H9 (cell line): ENCODE measurements at regions not wholly inside any gene's neighbourhood (a gene's known extent, or its start where the extent isn't known, plus 50 kb on each side); places are given as distances from the start of the nearest gene placed in this dataset.

ENCODE experiments used
- DNase-seq: peaks from one replicate; pipeline ENCODE4 v3.0.0-alpha.2; 2017
- H2AFZ ChIP-seq: one replicate; pipeline ENCODE4 v1.6.1; 2013; ENCODE audit warnings: mild to moderate bottlenecking, low read length, control low read depth, moderate library complexity
- H2AK5ac ChIP-seq: 2 replicates; pipeline ENCODE4 v1.6.1; 2013; ENCODE audit warnings: low read length, control low read depth, mixed read lengths; ENCODE audit not compliant: insufficient read length
- H2BK120ac ChIP-seq: one replicate; pipeline ENCODE4 v1.6.1; 2013; ENCODE audit warnings: low read depth, mild to moderate bottlenecking, low read length, control low read depth, inconsistent platforms; ENCODE audit not compliant: poor library complexity, severe bottlenecking
- H2BK12ac ChIP-seq: 2 replicates; pipeline ENCODE4 v1.6.1; 2013; ENCODE audit warnings: low read length, control low read depth, mixed read lengths, low read depth; ENCODE audit not compliant: insufficient read length
- H2BK15ac ChIP-seq: 2 replicates; pipeline ENCODE4 v1.6.1; 2013; ENCODE audit warnings: low read depth, low read length, control low read depth
- H2BK20ac ChIP-seq: one replicate; pipeline ENCODE4 v1.6.1; 2013; ENCODE audit warnings: low read depth, mild to moderate bottlenecking, low read length, control low read depth, inconsistent platforms; ENCODE audit not compliant: poor library complexity, severe bottlenecking
- H2BK5ac ChIP-seq: 2 replicates; pipeline ENCODE4 v1.6.1; 2013; ENCODE audit warnings: low read length, control low read depth, mixed read lengths; ENCODE audit not compliant: insufficient read length
- H3K14ac ChIP-seq: 2 replicates; pipeline ENCODE4 v1.6.1; 2013; ENCODE audit warnings: low read length, control low read depth; ENCODE audit not compliant: insufficient read depth
- H3K18ac ChIP-seq: 2 replicates; pipeline ENCODE4 v1.6.1; 2013; ENCODE audit warnings: low read depth, mild to moderate bottlenecking, mixed read lengths, low read length, control low read depth; ENCODE audit not compliant: insufficient read length
- H3K23ac ChIP-seq: 2 replicates; pipeline ENCODE4 v1.6.1; 2013; ENCODE audit warnings: low read length, control low read depth, mixed read lengths, low read depth; ENCODE audit not compliant: insufficient read length
- H3K23me2 ChIP-seq: 2 replicates; pipeline ENCODE4 v1.6.1; 2013; ENCODE audit warnings: low read depth, mild to moderate bottlenecking, mixed read lengths, low read length, control low read depth; ENCODE audit not compliant: insufficient read length, poor library complexity, severe bottlenecking
- H3K27ac ChIP-seq: 2 replicates; pipeline ENCODE4 v1.5.1; 2013; ENCODE audit warnings: low read length, control low read depth, mixed read lengths, low read depth; ENCODE audit not compliant: insufficient read length
- H3K27me3 ChIP-seq: 2 replicates; pipeline ENCODE4 v1.6.1; 2013; ENCODE audit warnings: low read length, control low read depth, inconsistent platforms; ENCODE audit not compliant: insufficient read depth
- H3K4ac ChIP-seq: 2 replicates; pipeline ENCODE4 v1.6.1; 2013; ENCODE audit warnings: low read depth, mild to moderate bottlenecking, control low read depth, inconsistent platforms, low read length, moderate library complexity
- H3K4me1 ChIP-seq: 2 replicates; pipeline ENCODE4 v1.6.1; 2013; ENCODE audit warnings: low read length, control low read depth, inconsistent platforms; ENCODE audit not compliant: insufficient read depth
- H3K4me2 ChIP-seq: 2 replicates; pipeline ENCODE4 v1.6.1; 2013; ENCODE audit warnings: low read length, control low read depth, mixed read lengths; ENCODE audit not compliant: insufficient read length, insufficient read depth
- H3K56ac ChIP-seq: 2 replicates; pipeline ENCODE4 v1.6.1; 2013; ENCODE audit warnings: low read depth, mild to moderate bottlenecking, mixed read lengths, low read length, control low read depth; ENCODE audit not compliant: insufficient read length
- H3K79me1 ChIP-seq: 2 replicates; pipeline ENCODE4 v1.6.1; 2013; ENCODE audit warnings: low read depth, mild to moderate bottlenecking, moderate library complexity, low read length, control low read depth, inconsistent platforms; ENCODE audit not compliant: insufficient read depth, poor library complexity, severe bottlenecking
- H3K79me2 ChIP-seq: 2 replicates; pipeline ENCODE4 v1.6.1; 2013; ENCODE audit warnings: low read length, control low read depth, inconsistent platforms; ENCODE audit not compliant: insufficient read depth
- H3K9ac ChIP-seq: 2 replicates; pipeline ENCODE4 v1.6.1; 2013; ENCODE audit warnings: low read length, control low read depth, mixed read lengths; ENCODE audit not compliant: insufficient read length; ENCODE audit errors: extremely low read depth
- H3K9me3 ChIP-seq: one replicate; pipeline ENCODE4 v1.6.1; 2013; ENCODE audit warnings: low read depth, low read length, inconsistent platforms; ENCODE audit not compliant: control insufficient read depth
- H3T11ph ChIP-seq: one replicate; pipeline ENCODE4 v1.6.1; 2013; ENCODE audit warnings: mild to moderate bottlenecking, low read length, control low read depth, inconsistent platforms
- H4K20me1 ChIP-seq: one replicate; pipeline ENCODE4 v1.6.1; 2013; ENCODE audit not compliant: control insufficient read depth, insufficient read length, insufficient read depth
- H4K5ac ChIP-seq: 2 replicates; pipeline ENCODE4 v1.6.1; 2013; ENCODE audit warnings: low read depth, mild to moderate bottlenecking, mixed read lengths, low read length, control low read depth; ENCODE audit not compliant: insufficient read length
- H4K8ac ChIP-seq: replicated peaks from 2 replicates; pipeline ENCODE4 v1.6.1; 2013; ENCODE audit warnings: low read length, control low read depth, mixed read lengths, low read depth; ENCODE audit not compliant: insufficient read length
- H4K91ac ChIP-seq: 2 replicates; pipeline ENCODE4 v1.6.1; 2013; ENCODE audit warnings: low read depth, mild to moderate bottlenecking, moderate library complexity, mixed read lengths, low read length, control low read depth; ENCODE audit not compliant: insufficient read length
- H3K27ac Mint-ChIP-seq, 3 experiments: 2 replicates in 2 of 3; 3 replicates in 1 of 3; pipeline ENCODE4 v1.8.0; 2020 to 2021; ENCODE audit warnings: mixed read lengths in 3 of 3, mild to moderate bottlenecking in 1 of 3, moderate library complexity in 1 of 3
- H3K27me3 Mint-ChIP-seq: 2 replicates; pipeline ENCODE4 v1.8.0; 2021; ENCODE audit warnings: low read depth, mild to moderate bottlenecking, moderate library complexity, mixed read lengths
- H3K36me3 Mint-ChIP-seq, 3 experiments: 2 replicates in 2 of 3; 3 replicates in 1 of 3; pipeline ENCODE4 v1.8.0; 2020 to 2021; ENCODE audit warnings: low read depth in 3 of 3, mixed read lengths in 3 of 3; ENCODE audit not compliant: insufficient read depth in 1 of 3
- H3K4me1 Mint-ChIP-seq, 2 experiments: 2 replicates each; pipeline ENCODE4 v1.8.0; 2020; ENCODE audit warnings: mixed read lengths in 2 of 2
- H3K4me3 Mint-ChIP-seq, 2 experiments: 2 replicates in 1 of 2; 3 replicates in 1 of 2; pipeline ENCODE4 v1.8.0; 2020 to 2021; ENCODE audit warnings: mild to moderate bottlenecking in 2 of 2, mixed read lengths in 2 of 2, moderate library complexity in 1 of 2
- H3K9me3 Mint-ChIP-seq, 2 experiments: 2 replicates in 1 of 2; 3 replicates in 1 of 2; pipeline ENCODE4 v1.8.0; 2020; ENCODE audit warnings: mild to moderate bottlenecking in 2 of 2, mixed read lengths in 2 of 2, moderate library complexity in 1 of 2
- CTCF ChIP-seq: fragments of 200-600 bp; sonication (generic); conservative IDR thresholded peaks from 3 replicates; pipeline ENCODE4 v1.8.0; 2021; ENCODE audit warnings: antibody characterized with exemption, mild to moderate bottlenecking
- WGBS: extraction: QIAGEN DNeasy Blood & Tissue Kit; methylation state at CpG from one replicate; pipeline ENCODE4 v1.1.7; 2013; ENCODE audit warnings: missing lambda C conversion rate, low lambda C conversion rate, mixed read lengths; ENCODE audit not compliant: insufficient read length; ENCODE audit errors: extremely low coverage; 5-methylcytosine and 5-hydroxymethylcytosine counted together

GRCh38 chr2:117714110-117714509, 100.4 kb upstream of the DDX18 start:
- no peaks in the 10 kb centered on the region for H3K4me1 Mint-ChIP-seq
- peaks cover 4% of the 10 kb centered on the region; the same call in 1 of the 2 replicates for H3K27me3 Mint-ChIP-seq
- no peaks in the 10 kb centered on the region for H3K79me2 ChIP-seq
- H2BK20ac ChIP-seq, result no peak overlapping the region
- no peak overlapping the region for H3K4ac ChIP-seq
- H3K27ac ChIP-seq, result no peak overlapping the region
- no CpG with 5 or more reads among the region's 6 CpGs for WGBS
- no peak overlapping the region for H3K56ac ChIP-seq
- H4K8ac ChIP-seq, result no peak overlapping the region
- no peak overlapping the region for H3K14ac ChIP-seq
- H2AK5ac ChIP-seq, result no peak overlapping the region
- no peaks in the 10 kb centered on the region for H3K23me2 ChIP-seq
- no peak overlapping the region for H3K23ac ChIP-seq
- no peaks in the 10 kb centered on the region for H3K9me3 Mint-ChIP-seq
- no peak overlapping the region for H2BK12ac ChIP-seq
- no peak overlapping the region for H3K27ac Mint-ChIP-seq
- H3K4me2 ChIP-seq, result no peak overlapping the region
- DNase-seq, result no peak
- H2BK120ac ChIP-seq, result no peak overlapping the region
- H4K91ac ChIP-seq, result no peak overlapping the region
- H2AFZ ChIP-seq, result no peak overlapping the region
- H3T11ph ChIP-seq, result no peak overlapping the region
- no peaks in the 10 kb centered on the region for H3K9me3 ChIP-seq
- H3K79me1 ChIP-seq, result no peaks in the 10 kb centered on the region
- no peak overlapping the region for H3K4me3 Mint-ChIP-seq
- H3K18ac ChIP-seq, result no peak overlapping the region
- TF ChIP-seq CTCF, result no peak
- no peaks in the 10 kb centered on the region for H3K27me3 ChIP-seq
- no peak overlapping the region for H3K9ac ChIP-seq
- no peak overlapping the region for H2BK15ac ChIP-seq
- no peak overlapping the region for H2BK5ac ChIP-seq
- H4K5ac ChIP-seq, result no peak overlapping the region
- H3K36me3 Mint-ChIP-seq, result no peaks in the 10 kb centered on the region; a peak in 1 of 7 replicates
- H4K20me1 ChIP-seq, result no peaks in the 10 kb centered on the region
- no peaks in the 10 kb centered on the region for H3K4me1 ChIP-seq
